Chondrocyte (in vitro differentiated cells): ENCODE measurements at regions not wholly inside any gene's neighbourhood (a gene's known extent, or its start where the extent isn't known, plus 50 kb on each side); places are given as distances from the start of the nearest gene placed in this dataset.

ENCODE experiments used
- DNase-seq: peaks from one replicate; pipeline ENCODE4 v3.0.0; 2021; ENCODE audit warnings: mixed read lengths, low spot score
- H3K27ac Mint-ChIP-seq: one replicate; pipeline ENCODE4 v1.8.0; 2021; ENCODE audit warnings: mild to moderate bottlenecking, moderate library complexity, mixed read lengths; ENCODE audit not compliant: unreplicated experiment
- H3K27me3 Mint-ChIP-seq: 2 replicates; pipeline ENCODE4 v1.8.0; 2021; ENCODE audit warnings: low read depth, mixed read lengths
- H3K36me3 Mint-ChIP-seq: 2 replicates; pipeline ENCODE4 v1.8.0; 2021; ENCODE audit warnings: low read depth, mixed read lengths
- H3K4me1 Mint-ChIP-seq: 2 replicates; pipeline ENCODE4 v1.8.0; 2021; ENCODE audit warnings: low read depth, mild to moderate bottlenecking, mixed read lengths
- H3K4me3 Mint-ChIP-seq: one replicate; pipeline ENCODE4 v1.8.0; 2021; ENCODE audit warnings: mild to moderate bottlenecking, moderate library complexity, mixed read lengths; ENCODE audit not compliant: unreplicated experiment
- H3K9me3 Mint-ChIP-seq: 2 replicates; pipeline ENCODE4 v1.8.0; 2021; ENCODE audit warnings: low read depth, mixed read lengths
- CTCF ChIP-seq: fragments of 200-600 bp; sonication (generic); IDR thresholded peaks from 2 replicates; pipeline ENCODE4 v1.5.0; 2021; ENCODE audit warnings: antibody characterized with exemption, mild to moderate bottlenecking, moderate library complexity

GRCh38 chr11:116388146-116388545 lies 384.6 kb downstream of the BUD13 start:
- H3K9me3 Mint-ChIP-seq, result peaks cover 2% of the 10 kb centered on the region
- H3K4me3 Mint-ChIP-seq, result no peak overlapping the region
- peaks cover 6% of the 10 kb centered on the region for H3K27me3 Mint-ChIP-seq
- no peak for TF ChIP-seq CTCF
- no peaks in the 10 kb centered on the region for H3K4me1 Mint-ChIP-seq
- no peak overlapping the region for H3K27ac Mint-ChIP-seq
- no peaks in the 10 kb centered on the region for H3K36me3 Mint-ChIP-seq
- DNase-seq, result no peak

GRCh38 chr11:116387641-116388040 lies 385.1 kb downstream of the BUD13 start:
- H3K27ac Mint-ChIP-seq, result no peak overlapping the region
- H3K4me3 Mint-ChIP-seq, result no peak overlapping the region
- no peak for DNase-seq
- no peak for TF ChIP-seq CTCF
- peaks cover 2% of the 10 kb centered on the region for H3K9me3 Mint-ChIP-seq
- no peaks in the 10 kb centered on the region for H3K36me3 Mint-ChIP-seq
- H3K4me1 Mint-ChIP-seq, result no peaks in the 10 kb centered on the region
- H3K27me3 Mint-ChIP-seq, result peaks cover 7% of the 10 kb centered on the region

- no peaks in the 10 kb centered on the region for H3K9me3 Mint-ChIP-seq
- H3K4me3 Mint-ChIP-seq, result no peak overlapping the region
- no peaks in the 10 kb centered on the region for H3K36me3 Mint-ChIP-seq
- H3K4me1 Mint-ChIP-seq, result no peaks in the 10 kb centered on the region
- H3K27me3 Mint-ChIP-seq, result peaks cover 12% of the 10 kb centered on the region
- TF ChIP-seq CTCF, result no peak
- no peak for DNase-seq
- no peak overlapping the region for H3K27ac Mint-ChIP-seq
These were observed 386.6 kb downstream of the BUD13 start for GRCh38 chr11:116386118-116386699.

GRCh38 chr11:116384876-116385275 lies 387.9 kb downstream of the BUD13 start:
- DNase-seq, result no peak
- no peak for TF ChIP-seq CTCF
- Mint-ChIP-seq H3K4me3 (no peak overlapping the region), H3K4me1 (no peaks in the 10 kb centered on the region), H3K27me3 (peaks cover 8% of the 10 kb centered on the region), H3K9me3 (no peaks in the 10 kb centered on the region), H3K27ac (no peak overlapping the region), H3K36me3 (no peaks in the 10 kb centered on the region)

GRCh38 chr11:116384407-116384806 lies 388.4 kb downstream of the BUD13 start:
- H3K9me3 Mint-ChIP-seq, result no peaks in the 10 kb centered on the region
- H3K4me1 Mint-ChIP-seq, result no peaks in the 10 kb centered on the region
- H3K4me3 Mint-ChIP-seq, result no peak overlapping the region
- no peak for DNase-seq
- no peak overlapping the region for H3K27ac Mint-ChIP-seq
- TF ChIP-seq CTCF, result no peak
- H3K36me3 Mint-ChIP-seq, result no peaks in the 10 kb centered on the region
- H3K27me3 Mint-ChIP-seq, result peaks cover 8% of the 10 kb centered on the region
